OCI-LY3 (cell line): ENCODE measurements at regions not wholly inside any gene's neighbourhood (a gene's known extent, or its start where the extent isn't known, plus 50 kb on each side); places are given as distances from the start of the nearest gene placed in this dataset.

Experiments used
- CTCF ChIP-seq: fragments of 200-600, 300-600 bp; sonication (generic); IDR thresholded peaks from 2 replicates; pipeline ENCODE4 v1.5.1; 2014; ENCODE audit warnings: antibody characterized with exemption, low read length, low read depth
- EZH2phosphoT487 ChIP-seq: fragments of 200-600 bp; shearing (Covaris generic); IDR thresholded peaks from 2 replicates; pipeline ENCODE4 v1.6.1; 2018; ENCODE audit warnings: antibody characterized with exemption, mixed run types, low read depth

- TF ChIP-seq CTCF (no peak), EZH2phosphoT487 (no peak)
Measured at GRCh38 chr1:25026304-25026703, 96.2 kb upstream of the RUNX3 start.
